SK-N-SH (cell line): ENCODE measurements at regions not wholly inside any gene's neighbourhood (a gene's known extent, or its start where the extent isn't known, plus 50 kb on each side); places are given as distances from the start of the nearest gene placed in this dataset.

Experiments
- CTCF ChIP-seq: fragments of 200-600 bp; sonication (generic); IDR thresholded peaks from 2 replicates; pipeline ENCODE4 v1.6.1; 2017; ENCODE audit warnings: antibody characterized with exemption, mild to moderate bottlenecking, moderate library complexity
- EP300 ChIP-seq, 2 experiments: IDR thresholded peaks; 2 replicates each; pipeline versions ENCODE4 v1.4.0 to v1.6.1; 2012; ENCODE audit warnings: borderline replicate concordance in 1 of 2, low read depth in 1 of 2, low read length in 1 of 2
- FOXJ3 ChIP-seq: sonication (generic); formaldehyde crosslinking; IDR thresholded peaks from 2 replicates; pipeline ENCODE4 v1.5.1; 2020; ENCODE audit warnings: mild to moderate bottlenecking, missing genetic modification reagents
- GATA2 ChIP-seq: sonication (generic); formaldehyde crosslinking; IDR thresholded peaks from 2 replicates; pipeline ENCODE4 v1.5.0; 2020; ENCODE audit warnings: mild to moderate bottlenecking, missing genetic modification reagents
- POLR2AphosphoS5 ChIP-seq: IDR thresholded peaks from 2 replicates; pipeline ENCODE4 v1.6.1; 2012; ENCODE audit warnings: low read depth, low read length
- TF ChIP-seq, protein P1 (sequence below): IDR thresholded peaks from 2 replicates; pipeline ENCODE4 v1.4.0; 2012; ENCODE audit warnings: low read depth, borderline replicate concordance
- TF ChIP-seq, protein P2 (sequence below): IDR thresholded peaks from 2 replicates; pipeline ENCODE4 v1.4.0; 2012; ENCODE audit warnings: low read depth

DNA sequence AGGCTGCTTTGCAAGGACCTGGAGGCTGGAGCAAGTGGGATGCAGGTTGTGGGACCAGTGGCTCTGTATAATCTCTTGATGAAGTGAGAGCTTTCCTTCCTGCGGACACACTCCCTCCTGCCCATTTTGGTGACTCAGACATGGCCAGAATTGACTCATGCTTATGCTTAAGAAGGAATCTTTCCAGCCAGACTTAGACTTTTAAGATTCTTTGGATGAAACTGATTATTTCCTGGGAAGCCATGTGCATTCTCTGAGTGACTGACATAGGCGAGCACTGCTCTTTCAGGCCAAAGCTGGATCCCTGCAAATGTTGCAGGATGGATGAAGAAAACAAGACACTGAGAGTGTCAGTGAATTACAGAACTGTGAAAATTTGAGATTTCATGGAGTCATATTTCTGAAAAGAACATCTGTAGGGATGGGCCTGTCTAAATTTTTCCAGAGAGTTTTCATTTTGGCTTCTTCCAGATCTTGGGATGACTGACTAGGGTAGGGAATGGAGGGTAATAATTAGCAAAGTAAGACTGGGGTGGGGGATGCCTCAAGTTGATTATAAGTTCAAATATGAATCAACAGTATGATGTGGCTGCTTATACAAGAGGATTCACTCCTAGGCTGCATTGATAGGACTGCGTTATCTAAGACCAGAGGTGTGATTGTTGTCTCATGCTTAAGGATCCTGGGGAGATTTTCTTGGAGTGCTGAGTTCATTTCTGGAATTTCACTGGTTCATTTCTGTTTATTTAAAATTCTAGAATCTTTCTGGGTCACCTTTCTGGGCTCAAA lies 195.8 kb downstream of the HIPK3 start:
- TF ChIP-seq GATA2 (CRISPR knock-in tag) (no peak), FOXJ3 (CRISPR knock-in tag) (no peak), POLR2AphosphoS5 (peak; percentile 63; the same call in 1 of the 2 replicates), CTCF (no peak), EP300 (IDR thresholded peaks at IDR 0.05; ENCODE audit: borderline replicate concordance in 1 of 2, low read depth in 1 of 2, low read length in 1 of 2) (peak in 1 of 2 experiments; percentile 81; a peak in 2 of 4 replicates)
- TF ChIP-seq, protein P1, sequence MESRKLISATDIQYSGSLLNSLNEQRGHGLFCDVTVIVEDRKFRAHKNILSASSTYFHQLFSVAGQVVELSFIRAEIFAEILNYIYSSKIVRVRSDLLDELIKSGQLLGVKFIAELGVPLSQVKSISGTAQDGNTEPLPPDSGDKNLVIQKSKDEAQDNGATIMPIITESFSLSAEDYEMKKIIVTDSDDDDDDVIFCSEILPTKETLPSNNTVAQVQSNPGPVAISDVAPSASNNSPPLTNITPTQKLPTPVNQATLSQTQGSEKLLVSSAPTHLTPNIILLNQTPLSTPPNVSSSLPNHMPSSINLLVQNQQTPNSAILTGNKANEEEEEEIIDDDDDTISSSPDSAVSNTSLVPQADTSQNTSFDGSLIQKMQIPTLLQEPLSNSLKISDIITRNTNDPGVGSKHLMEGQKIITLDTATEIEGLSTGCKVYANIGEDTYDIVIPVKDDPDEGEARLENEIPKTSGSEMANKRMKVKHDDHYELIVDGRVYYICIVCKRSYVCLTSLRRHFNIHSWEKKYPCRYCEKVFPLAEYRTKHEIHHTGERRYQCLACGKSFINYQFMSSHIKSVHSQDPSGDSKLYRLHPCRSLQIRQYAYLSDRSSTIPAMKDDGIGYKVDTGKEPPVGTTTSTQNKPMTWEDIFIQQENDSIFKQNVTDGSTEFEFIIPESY: no peak
- TF ChIP-seq, protein P2, sequence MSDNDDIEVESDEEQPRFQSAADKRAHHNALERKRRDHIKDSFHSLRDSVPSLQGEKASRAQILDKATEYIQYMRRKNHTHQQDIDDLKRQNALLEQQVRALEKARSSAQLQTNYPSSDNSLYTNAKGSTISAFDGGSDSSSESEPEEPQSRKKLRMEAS: peak; percentile 73
